ENCODE measurements at regions not wholly inside any gene's neighbourhood (a gene's known extent, or its start where the extent isn't known, plus 50 kb on each side); places are given as distances from the start of the nearest gene placed in this dataset.

DNA sequence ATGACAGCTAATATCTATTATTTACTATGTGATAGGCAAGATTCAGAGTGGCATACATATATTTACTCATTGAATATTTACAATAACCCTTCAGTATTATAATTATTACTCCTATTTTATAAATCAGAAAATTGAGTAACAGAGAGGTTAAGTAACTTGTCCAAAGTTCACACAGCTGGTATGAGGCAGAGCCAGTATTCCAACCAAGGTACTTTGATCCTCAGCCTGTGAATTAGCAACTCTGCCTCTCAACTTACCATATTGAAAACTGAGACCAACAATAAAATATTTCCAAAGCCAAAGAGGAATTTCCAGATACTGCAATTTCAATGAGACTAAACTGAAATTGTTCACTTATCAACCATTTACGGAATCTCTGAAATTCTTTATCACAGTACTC, 67.9 kb upstream of the TSLP start:
- TF ChIP-seq, protein P1, sequence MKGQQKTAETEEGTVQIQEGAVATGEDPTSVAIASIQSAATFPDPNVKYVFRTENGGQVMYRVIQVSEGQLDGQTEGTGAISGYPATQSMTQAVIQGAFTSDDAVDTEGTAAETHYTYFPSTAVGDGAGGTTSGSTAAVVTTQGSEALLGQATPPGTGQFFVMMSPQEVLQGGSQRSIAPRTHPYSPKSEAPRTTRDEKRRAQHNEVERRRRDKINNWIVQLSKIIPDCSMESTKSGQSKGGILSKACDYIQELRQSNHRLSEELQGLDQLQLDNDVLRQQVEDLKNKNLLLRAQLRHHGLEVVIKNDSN (IDR thresholded peaks at IDR 0.05; ENCODE audit: borderline replicate concordance, low read depth): no peak
- no peak for TF ChIP-seq EZH2phosphoT487 (IDR thresholded peaks at IDR 0.05; ENCODE audit: borderline replicate concordance, low read depth)
- TF ChIP-seq YY1 (IDR thresholded peaks at IDR 0.05; ENCODE audit: low read depth): no peak
- TF ChIP-seq TAF1 (IDR thresholded peaks at IDR 0.05; ENCODE audit: borderline replicate concordance, low read depth, low read length): no peak
- no peak for TF ChIP-seq RXRA (IDR thresholded peaks at IDR 0.05; ENCODE audit: borderline replicate concordance, low read depth)
- TF ChIP-seq, protein P2, sequence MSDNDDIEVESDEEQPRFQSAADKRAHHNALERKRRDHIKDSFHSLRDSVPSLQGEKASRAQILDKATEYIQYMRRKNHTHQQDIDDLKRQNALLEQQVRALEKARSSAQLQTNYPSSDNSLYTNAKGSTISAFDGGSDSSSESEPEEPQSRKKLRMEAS (IDR thresholded peaks at IDR 0.05; ENCODE audit: low read depth): no peak
- TF ChIP-seq MEF2A (IDR thresholded peaks at IDR 0.05; ENCODE audit: borderline replicate concordance, low read depth): no peak
- TF ChIP-seq RAD21 (IDR thresholded peaks at IDR 0.05; ENCODE audit: low read length): no peak
- no peak for TF ChIP-seq NRF1 (IDR thresholded peaks at IDR 0.05; ENCODE audit: low read depth, low read length)
- no peak for TF ChIP-seq CTCF (IDR thresholded peaks at IDR 0.05)
- TF ChIP-seq FOSL2 (IDR thresholded peaks at IDR 0.05; ENCODE audit: borderline replicate concordance, low read depth): no peak
- no peaks in the 10 kb centered on the region for H3K9me3 ChIP-seq
- 76% methylated on average over 1 of the region's 1 CpG for WGBS (ENCODE audit: low lambda C conversion rate)

DNA sequence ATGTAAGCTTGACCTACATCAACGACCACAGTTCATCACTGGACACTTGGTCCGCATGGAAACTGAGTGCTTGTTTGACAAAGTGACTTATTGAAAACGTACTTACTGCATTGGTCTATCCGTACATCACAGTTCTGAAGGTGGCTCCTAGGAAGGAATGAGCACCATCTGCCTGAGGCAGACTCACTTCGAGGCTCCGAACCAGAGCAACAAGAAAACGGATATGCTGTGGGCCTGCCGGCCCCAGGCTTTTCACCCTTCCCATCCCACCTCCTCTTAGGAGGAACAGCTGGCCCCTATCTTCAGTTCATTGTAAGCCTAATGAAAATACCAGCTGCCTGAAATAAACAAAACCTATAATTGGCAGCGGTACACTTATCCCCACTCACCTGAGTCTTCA, 67.2 kb upstream of the TSLP start:
- peaks cover 12% of the 10 kb centered on the region for H3F3A ChIP-seq (replicated peaks; ENCODE audit: insufficient read depth)
- H4K20me1 ChIP-seq (ENCODE audit: insufficient read depth): no peaks in the 10 kb centered on the region
- no peaks in the 10 kb centered on the region for H3K79me2 ChIP-seq (ENCODE audit: insufficient read depth)
- no peak overlapping the region for H2AFZ ChIP-seq (ENCODE audit: low read depth)
- H3K9me3 ChIP-seq: no peaks in the 10 kb centered on the region
- H3K4me3 ChIP-seq (ENCODE audit: low read depth in 2 of 2, low read length in 1 of 2): no peak overlapping the region
- H3K4me2 ChIP-seq: no peak overlapping the region
- ChIA-PET POLR2A (no interaction called here), CTCF (no interaction called here)
- no peak for DNase-seq
- H3K27ac ChIP-seq (ENCODE audit: low read depth in 2 of 2, low read length in 1 of 2): no peak overlapping the region
- no peaks in the 10 kb centered on the region for H3K9me2 ChIP-seq
- no peaks in the 10 kb centered on the region for H3K27me3 ChIP-seq (ENCODE audit: insufficient read depth)
- no peaks in the 10 kb centered on the region for H3K36me3 ChIP-seq (replicated peaks in 1 of 2; ENCODE audit: control insufficient read depth in 1 of 2, insufficient read depth in 2 of 2, low read length in 1 of 2)
- no peak overlapping the region for H3K9ac ChIP-seq
- WGBS (ENCODE audit: low lambda C conversion rate): 70% methylated on average over 9 of the region's 9 CpGs
- H3K4me1 ChIP-seq (ENCODE audit: control insufficient read depth in 1 of 2, insufficient read depth in 2 of 2, low read depth in 1 of 2, low read length in 1 of 2): no peaks in the 10 kb centered on the region
- TF ChIP-seq, protein P1 (IDR thresholded peaks at IDR 0.05; ENCODE audit: borderline replicate concordance, low read depth): no peak
- no peak for TF ChIP-seq JUND (IDR thresholded peaks at IDR 0.05)
- TF ChIP-seq SMC3 (IDR thresholded peaks at IDR 0.05; ENCODE audit: low read depth, low read length): no peak
- no peak for TF ChIP-seq RAD21 (IDR thresholded peaks at IDR 0.05; ENCODE audit: low read length)
- TF ChIP-seq TCF12 (IDR thresholded peaks at IDR 0.05): no peak
- TF ChIP-seq, protein P3, sequence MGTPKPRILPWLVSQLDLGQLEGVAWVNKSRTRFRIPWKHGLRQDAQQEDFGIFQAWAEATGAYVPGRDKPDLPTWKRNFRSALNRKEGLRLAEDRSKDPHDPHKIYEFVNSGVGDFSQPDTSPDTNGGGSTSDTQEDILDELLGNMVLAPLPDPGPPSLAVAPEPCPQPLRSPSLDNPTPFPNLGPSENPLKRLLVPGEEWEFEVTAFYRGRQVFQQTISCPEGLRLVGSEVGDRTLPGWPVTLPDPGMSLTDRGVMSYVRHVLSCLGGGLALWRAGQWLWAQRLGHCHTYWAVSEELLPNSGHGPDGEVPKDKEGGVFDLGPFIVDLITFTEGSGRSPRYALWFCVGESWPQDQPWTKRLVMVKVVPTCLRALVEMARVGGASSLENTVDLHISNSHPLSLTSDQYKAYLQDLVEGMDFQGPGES (IDR thresholded peaks at IDR 0.05; ENCODE audit: low read depth, low read length): no peak
- TF ChIP-seq MEF2A (IDR thresholded peaks at IDR 0.05; ENCODE audit: borderline replicate concordance, low read depth): no peak
- TF ChIP-seq CTCF (IDR thresholded peaks at IDR 0.05): no peak
- TF ChIP-seq RCOR1 (IDR thresholded peaks at IDR 0.05; ENCODE audit: low read length): no peak
- no peak for TF ChIP-seq TAF1 (IDR thresholded peaks at IDR 0.05; ENCODE audit: borderline replicate concordance, low read depth, low read length)
- TF ChIP-seq, protein P4, sequence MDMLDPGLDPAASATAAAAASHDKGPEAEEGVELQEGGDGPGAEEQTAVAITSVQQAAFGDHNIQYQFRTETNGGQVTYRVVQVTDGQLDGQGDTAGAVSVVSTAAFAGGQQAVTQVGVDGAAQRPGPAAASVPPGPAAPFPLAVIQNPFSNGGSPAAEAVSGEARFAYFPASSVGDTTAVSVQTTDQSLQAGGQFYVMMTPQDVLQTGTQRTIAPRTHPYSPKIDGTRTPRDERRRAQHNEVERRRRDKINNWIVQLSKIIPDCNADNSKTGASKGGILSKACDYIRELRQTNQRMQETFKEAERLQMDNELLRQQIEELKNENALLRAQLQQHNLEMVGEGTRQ (IDR thresholded peaks at IDR 0.05; ENCODE audit: borderline replicate concordance, low read depth, low read length): no peak
- no peak for TF ChIP-seq FOXJ3 (CRISPR knock-in tag; IDR thresholded peaks at IDR 0.05)
- TF ChIP-seq RFX5 (IDR thresholded peaks at IDR 0.05; ENCODE audit: low read length): no peak
- TF ChIP-seq TEAD4 (IDR thresholded peaks at IDR 0.05; ENCODE audit: borderline replicate concordance, insufficient read depth): no peak
- no peak for TF ChIP-seq YY1 (IDR thresholded peaks at IDR 0.05; ENCODE audit: low read depth)

More for the DNA sequence above, 67.9 kb upstream of the TSLP start:
- Histone ChIP-seq H3K9ac (no peak overlapping the region), H3K9me2 (no peaks in the 10 kb centered on the region), H3F3A (replicated peaks; ENCODE audit: insufficient read depth) (peaks cover 12% of the 10 kb centered on the region), H3K27me3 (ENCODE audit: insufficient read depth) (no peaks in the 10 kb centered on the region), H3K4me2 (no peak overlapping the region), H3K4me1 (ENCODE audit: control insufficient read depth in 1 of 2, insufficient read depth in 2 of 2, low read depth in 1 of 2, low read length in 1 of 2) (no peaks in the 10 kb centered on the region), H3K4me3 (ENCODE audit: low read depth in 2 of 2, low read length in 1 of 2) (no peak overlapping the region), H3K79me2 (ENCODE audit: insufficient read depth) (no peaks in the 10 kb centered on the region), H3K36me3 (replicated peaks in 1 of 2; ENCODE audit: control insufficient read depth in 1 of 2, insufficient read depth in 2 of 2, low read length in 1 of 2) (no peaks in the 10 kb centered on the region), H4K20me1 (ENCODE audit: insufficient read depth) (no peaks in the 10 kb centered on the region), H3K27ac (ENCODE audit: low read depth in 2 of 2, low read length in 1 of 2) (no peak overlapping the region), H2AFZ (ENCODE audit: low read depth) (no peak overlapping the region)
- no peak for DNase-seq
- CTCF ChIA-PET: no interaction called here
- POLR2A ChIA-PET: no interaction called here

Measured in SK-N-SH (cell line).